ENCODE measurements at regions not wholly inside any gene's neighbourhood (a gene's known extent, or its start where the extent isn't known, plus 50 kb on each side); places are given as distances from the start of the nearest gene placed in this dataset.

DNA sequence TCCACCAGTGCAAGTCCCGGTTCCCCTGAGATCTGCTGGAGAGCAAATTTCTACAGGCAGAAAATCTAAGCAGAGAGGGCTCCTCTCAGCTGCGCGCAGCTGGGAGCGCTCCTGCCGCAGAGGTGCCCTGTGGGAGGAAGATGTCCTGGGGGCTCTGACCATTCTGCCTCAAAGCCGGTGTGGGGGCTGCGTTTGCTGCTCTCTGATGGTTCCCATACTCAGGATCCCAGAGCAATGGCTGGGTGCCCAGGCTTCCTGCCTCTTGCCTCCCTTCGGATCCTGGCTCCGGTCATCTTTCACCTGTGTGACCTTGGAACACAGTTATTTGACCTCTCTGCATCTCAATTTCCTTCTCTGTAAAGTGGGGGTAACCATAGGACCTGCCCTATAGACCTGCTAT, 434.2 kb downstream of the ZNF521 start:
- DNase-seq, result no peak

DNA sequence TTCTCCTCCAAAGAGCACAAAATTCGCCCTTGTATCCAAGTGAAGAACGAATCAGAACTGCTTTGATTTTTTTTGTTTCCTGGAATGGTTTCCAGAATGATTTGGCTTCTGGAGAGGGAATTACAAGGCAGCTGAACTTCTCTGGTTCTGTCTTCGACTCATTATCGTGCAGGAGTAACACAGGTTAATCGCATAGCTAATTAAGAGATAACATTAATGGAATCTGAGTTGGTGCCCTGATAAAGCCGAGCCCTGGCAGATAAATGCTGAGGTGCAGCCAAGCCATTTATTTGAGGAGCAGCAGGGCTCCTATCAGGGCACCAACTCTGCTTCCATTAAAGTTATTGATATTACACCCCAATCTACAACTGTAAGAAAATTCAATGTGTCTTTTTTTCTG, 433.7 kb downstream of the ZNF521 start:
- DNase-seq, result no peak

DNA sequence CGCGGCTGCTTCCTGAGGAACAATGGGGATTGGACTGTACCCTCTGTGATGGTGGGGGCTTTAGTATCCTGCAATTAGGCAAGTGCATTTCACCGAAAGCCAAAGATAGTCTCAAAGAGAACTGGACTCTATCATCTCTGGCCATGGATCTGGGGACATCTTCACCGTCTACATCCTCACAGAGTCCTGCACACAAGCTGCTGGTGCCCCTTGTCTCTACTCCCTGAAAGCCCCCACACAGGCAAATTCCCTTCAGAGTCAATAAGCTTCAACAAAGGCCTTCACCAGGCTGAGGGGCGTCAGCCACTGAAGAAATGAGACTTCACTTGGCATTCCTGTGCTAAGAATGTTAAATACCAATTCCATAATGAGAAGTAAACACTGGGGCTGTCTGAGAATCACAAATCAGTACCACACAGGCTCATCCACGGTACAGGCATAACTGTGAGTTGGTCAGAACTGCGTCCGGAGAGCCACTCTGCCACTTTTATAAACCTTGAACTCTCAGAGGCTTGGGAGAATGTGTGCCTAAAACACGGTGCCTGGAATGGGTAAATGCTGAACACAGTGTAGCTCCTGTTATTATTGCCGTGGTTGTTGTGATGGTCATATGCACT, 432.7 kb downstream of the ZNF521 start:
- DNase-seq, result no peak

DNA sequence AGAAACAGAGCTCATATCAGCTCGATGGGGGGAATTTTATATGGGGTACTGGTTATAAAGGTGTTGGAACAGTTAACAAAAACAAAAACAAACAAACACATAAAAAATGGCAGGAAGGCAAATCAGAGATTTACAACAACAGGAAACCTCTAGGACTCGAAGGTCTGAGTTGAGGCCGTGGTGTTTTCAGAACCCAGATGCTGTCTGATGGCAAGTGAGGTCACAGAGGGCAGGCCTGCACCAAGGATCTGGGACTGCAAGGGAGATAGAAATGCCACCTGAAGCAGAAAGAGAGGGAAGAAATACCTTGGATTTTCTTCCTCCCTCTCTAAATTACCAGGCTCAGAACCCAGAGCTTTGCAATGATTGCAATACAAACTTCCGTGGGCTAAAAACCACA, 429.5 kb downstream of the ZNF521 start:
- no peak for DNase-seq

DNA sequence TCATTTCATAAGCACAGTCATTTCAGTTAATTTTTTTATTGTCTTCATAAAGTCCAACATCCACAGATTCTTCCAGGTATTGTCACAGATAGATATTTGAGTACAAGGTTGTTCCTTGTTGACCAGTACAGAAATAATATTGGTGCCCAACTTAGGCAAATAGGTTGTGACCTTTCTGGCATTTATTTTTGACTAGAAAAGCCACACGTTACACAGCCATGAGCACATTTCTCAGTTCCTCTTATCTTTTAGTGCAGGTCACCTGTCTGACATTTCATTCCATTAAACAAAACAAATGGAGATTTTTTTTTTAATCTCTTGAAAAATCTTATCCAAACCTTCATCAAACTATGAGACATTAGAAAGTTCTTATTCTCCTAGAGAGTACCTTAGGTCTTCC, 428.8 kb downstream of the ZNF521 start:
- no peak for DNase-seq

DNA sequence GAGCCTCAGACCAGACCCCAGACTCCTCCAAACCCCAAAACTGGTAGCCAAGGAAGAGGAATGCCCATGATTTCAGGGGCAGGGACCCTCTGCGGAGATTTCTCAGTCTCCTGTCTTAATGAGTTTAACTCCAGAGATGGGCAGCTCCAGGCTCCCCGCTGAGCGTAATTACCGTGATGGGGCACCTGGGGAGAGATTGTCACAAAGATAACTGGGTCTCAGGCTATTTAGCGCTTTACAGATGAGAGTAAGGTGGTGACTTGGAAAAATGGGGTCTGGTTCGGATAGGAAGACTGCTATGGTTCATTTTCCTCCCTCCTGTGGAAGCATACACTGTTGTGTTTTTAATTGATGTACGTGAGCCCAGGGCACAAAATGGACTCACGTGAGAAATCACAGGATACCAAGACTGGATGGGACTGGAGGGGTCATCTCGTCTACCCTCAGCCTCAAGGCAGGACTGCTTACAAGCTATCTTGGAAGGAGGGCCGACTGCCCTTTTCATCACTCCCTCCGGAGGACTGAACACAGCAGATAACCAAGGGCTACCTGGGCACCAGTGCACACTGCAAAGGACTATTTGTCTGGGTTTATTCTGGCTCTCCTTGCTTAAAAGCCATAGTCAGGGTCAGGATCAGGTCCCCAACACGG, 427.8 kb downstream of the ZNF521 start:
- no peak for DNase-seq

DNA sequence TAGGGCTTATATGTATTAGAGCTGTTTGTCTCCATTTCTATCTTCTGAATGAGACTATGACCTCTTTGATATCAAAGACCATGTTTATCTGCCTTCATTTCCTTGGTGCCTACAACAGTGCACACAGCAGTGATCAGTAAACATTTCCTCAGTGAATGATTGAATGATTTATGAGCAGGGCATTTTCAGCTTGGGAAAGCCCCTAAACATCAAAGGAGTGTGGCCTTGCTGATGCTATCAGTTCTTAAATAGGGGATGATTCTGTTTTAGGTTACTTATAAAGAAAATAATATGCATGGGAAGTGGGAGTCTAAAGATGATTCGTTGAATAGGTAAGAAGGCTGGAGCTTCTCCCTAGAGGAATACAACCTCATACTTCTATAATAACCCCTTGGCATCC, 425.3 kb downstream of the ZNF521 start:
- DNase-seq, result no peak

DNA sequence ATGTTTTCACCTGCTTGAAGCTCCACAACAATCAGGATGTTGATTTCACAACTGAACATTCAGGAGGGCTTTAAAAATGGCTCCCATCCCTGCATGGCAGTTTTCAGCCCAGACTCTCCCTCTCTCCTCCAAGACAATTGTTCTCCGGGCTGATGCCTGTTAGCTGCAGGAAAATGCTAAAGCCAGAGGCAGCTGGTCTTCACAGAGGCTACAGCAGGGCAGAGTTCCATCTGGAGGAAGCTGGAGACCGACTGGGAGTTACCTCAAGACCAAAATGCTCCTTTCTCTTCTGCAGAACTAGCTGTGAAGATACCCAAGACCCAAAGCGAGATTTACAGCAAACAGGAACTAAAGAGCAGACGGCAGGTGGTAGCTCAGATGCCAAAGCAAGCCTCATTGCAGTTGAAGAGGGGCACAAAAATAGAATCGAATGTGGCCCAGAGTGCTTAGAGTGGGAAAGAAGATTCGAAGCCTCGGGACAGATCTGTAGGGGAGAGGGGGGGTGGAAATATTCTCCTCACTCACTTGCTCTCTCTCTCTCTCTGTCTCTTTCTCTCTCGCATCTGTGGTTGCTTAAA, 423.6 kb downstream of the ZNF521 start:
- no peak for DNase-seq

DNA sequence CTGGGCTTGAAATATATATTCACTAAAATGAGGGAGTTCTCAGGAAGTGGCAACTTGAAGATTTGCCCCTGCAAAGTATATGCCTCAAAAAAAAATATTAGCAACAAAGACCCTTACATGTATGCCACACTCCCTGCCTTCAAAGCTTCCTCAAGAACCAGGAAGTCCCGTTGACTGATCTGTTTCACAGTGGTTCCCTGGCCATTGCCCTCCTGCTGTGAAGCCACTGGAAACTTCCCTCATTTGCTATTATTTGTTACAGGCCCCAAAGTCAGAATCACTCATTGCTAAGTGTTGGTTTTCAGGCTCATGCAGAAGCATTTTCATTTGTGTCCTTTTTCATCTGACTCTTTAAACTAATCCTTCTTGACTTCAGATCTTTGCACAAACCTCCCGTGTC, 421.5 kb downstream of the ZNF521 start:
- DNase-seq, result no peak

DNA sequence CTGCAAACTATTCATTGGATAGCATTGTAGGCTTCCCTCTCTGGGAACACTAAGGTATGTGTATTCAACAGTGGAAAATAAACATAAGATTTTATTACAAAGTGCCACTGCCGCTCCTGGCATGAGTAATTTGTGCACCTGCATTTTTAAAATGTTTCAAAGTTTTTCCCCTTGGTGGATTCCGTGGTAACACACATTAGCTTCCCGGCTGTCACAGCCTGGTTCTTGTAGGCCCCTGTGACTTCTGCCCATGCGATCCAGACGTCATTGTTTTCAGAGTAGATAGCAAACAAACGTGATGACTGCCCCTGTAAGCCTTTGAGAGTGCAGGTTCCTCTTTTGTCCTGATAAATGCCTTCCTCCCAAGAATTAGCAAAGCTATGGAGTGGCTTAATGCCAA, 421.0 kb downstream of the ZNF521 start:
- DNase-seq, result no peak

DNA sequence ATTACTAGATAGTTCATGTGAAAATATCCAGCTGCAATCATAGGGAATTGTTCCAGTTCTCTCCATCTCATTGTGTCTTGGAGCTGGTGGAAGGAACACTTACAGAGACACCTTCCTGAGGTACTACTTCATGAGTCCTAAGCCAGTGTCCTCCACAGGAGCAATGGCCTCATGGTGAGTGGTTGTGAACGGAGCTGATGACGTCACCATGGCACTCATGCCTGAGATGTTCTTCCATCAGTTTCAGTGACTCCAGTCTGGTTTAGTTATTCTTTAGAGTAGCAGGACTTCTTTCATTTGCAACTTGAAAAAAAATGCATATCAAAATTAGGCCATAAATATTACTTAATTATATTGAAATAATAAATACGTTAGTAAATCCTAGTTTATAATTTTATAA, 418.6 kb downstream of the ZNF521 start:
- DNase-seq, result no peak

DNA sequence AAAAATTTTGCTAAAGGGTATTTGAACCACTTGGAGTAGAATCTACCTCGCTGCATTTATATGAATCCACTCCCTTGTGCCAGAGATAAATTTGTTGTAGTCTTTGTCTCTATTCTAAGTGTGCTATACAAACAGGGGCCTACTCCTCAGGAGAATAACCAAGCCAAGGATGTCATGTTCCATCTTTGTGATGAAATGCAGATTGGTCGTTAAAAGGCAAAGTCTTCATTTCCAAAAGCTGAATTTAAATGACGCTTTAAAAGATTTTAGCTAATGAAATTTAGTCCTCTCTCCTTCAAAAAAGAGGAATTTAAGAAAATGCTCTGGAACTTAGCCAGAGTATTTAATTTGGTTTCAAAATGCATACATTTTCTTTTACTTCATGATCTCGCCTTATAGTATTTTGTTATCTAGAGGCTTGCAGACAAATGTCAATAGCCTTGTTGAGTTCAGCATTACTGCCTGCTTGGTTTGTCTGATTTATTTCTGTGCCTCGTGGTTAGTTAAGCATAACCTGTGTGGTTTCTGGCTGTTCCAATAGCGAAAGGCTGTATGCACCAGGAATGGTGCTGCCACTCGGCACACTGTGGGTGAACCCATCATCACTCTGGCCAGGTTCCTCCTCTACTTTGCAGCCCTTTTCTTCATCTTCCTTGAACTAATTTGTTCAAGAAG, 417.6 kb downstream of the ZNF521 start:
- DNase-seq, result no peak

DNA sequence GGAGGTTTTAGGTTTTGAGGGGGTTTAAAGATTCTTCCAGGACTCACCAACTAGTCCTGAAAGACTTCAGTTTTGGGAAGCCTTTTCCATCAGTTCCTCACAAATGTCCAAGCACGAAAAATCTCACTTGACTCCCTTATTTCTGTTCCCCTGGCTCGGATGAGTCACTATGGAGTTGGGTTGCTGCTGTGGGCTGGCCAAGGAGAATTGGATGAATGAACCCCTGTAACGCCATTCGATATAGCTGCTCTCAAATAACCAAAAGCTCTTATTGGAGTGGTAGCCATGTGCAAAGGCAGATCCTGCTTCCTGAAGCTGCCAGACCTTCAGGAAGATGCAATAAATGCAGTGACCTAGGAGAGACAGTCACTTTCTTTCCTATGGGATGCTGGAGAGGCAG, 417.0 kb downstream of the ZNF521 start:
- no peak for DNase-seq

DNA sequence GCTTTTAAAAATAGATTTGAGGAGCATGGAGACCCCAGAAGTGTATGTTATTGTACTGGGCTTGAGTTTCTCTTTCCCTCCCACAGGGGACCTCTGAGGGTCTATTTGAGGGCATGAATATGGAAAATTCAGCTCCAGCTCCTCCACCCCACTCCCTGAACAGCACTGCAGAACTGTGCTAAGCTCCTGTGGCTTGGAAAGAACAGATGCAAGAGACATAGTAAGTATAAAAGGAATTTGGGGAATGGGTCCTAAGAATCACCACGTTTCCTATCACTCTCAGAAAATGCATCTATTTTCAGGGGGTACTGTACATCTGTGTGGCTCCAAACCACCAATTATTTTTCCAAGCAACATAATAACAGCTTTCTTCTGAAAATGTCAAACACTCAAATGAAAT, 416.1 kb downstream of the ZNF521 start:
- DNase-seq, result no peak

DNA sequence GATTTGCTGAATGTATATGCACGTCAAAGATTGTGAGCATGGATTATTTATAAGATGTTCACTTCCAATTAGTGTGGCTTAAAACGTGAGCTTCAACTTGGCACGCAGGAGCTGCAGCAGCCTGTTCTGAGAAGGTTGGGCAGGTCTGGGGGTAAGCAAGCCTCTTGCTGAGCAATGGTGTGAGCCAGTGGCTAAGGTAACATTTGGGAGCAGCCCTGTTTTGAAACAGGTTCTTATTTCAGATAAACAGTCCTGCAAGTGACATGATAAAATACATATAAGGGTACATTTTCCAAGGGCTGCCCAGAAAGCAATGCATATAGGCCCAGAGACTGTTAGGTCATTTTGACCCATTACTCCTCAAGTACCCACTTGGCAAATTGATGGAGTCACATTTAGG, 415.3 kb downstream of the ZNF521 start:
- no peak for DNase-seq

DNA sequence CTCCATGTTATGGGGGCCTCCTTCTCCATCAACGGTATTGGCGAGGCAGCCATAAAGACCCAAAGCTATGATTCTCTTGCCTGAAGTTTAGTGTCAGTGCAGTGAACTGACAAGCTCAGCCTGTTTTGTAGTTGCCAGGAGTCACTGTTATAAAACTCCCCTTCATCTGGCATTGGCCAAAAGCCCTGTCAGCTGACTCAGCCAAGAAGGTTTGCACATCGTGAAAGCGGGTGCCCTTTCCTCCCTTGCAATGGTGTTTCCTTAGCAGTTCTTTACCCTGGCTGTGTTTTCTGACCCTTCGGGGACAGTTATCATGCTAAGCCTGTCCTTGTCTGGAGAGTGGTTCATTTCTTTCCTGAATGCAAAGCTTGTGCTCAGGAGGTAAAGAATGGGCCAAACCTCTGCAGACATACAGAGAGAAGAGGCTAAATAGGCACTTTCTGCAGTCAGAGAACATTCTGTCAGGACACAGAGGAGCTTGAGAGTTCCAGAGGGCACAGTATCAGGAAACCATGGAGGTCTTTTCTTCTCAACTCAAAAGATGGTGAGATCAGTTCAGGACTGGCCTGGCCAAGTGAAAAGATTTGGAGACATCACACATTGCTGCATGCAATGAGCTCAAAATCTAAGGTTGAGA, 414.2 kb downstream of the ZNF521 start:
- no peak for DNase-seq

DNA sequence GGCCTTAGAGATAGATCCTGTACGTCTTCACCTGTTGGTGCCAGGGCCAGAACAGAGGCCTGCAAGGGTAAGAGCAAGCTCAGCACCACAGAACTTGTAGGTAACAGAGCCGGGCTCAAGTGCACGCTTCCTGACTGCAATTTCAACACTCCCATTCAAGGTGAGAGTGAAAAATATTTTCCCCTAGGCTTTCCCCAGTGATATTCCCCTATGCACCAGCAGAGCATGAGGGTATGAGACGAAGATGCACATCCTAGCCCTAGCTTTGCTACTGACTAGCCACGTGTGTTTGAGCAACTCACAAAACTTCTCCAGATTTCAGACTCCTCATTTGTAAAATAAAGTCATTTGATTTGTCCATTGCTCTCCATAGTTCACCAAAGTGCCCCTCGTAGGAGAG, 411.6 kb downstream of the ZNF521 start:
- no peak for DNase-seq

DNA sequence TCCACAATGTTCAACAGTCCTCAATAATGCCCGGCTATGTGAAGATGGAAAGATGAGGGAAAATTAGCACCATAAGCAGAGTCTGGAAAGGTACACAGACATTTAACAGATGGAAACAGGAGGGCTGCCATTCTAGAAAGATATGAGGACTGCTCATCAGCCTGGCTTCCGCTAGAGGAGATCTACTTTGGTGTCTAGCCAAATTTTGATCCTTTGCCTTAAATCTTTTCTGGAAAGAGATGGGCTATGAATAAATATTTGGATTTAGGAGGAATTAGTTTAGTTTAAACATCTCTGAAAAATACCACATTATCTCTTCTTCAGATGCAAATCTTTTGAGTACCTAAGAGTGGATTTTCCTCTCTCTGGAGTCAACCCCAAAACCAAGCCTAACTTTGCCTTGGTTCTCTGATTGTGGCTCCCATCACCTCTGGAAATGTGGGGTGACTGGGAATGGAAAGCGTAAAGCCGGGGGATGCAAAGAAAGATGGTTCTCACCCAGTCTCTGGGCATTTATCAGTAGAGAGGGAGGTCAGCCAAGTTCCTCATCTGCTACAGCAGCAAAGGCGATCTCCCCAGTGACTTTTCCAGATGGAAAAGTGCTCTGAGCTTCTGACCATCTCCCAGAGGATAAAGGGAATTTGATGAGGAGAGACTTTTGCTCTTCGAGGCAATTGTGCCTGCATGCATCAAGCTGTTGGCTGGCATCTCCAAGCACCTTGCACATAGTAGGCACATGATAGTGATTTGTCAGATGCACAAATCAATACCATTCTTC, 410.6 kb downstream of the ZNF521 start:
- DNase-seq, result no peak

DNA sequence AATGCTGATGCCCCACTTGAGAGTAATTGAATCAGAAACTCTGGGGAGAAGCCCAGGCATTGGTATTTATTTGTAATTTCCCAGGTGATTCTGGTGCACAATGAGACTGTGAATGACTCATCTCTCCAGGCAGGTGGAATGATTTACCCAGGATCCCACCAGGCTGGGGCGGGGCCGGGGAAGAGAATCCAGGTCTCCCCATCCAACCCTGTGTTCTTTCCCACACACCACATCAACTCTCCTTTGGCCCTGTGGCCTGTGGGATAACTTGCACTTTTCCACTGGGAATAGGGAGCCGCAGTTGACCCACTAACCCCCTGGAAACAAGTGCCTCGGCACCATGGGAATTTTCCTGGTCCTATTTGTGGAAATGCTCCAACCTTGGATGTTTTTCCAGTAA, 409.8 kb downstream of the ZNF521 start:
- DNase-seq, result no peak

DNA sequence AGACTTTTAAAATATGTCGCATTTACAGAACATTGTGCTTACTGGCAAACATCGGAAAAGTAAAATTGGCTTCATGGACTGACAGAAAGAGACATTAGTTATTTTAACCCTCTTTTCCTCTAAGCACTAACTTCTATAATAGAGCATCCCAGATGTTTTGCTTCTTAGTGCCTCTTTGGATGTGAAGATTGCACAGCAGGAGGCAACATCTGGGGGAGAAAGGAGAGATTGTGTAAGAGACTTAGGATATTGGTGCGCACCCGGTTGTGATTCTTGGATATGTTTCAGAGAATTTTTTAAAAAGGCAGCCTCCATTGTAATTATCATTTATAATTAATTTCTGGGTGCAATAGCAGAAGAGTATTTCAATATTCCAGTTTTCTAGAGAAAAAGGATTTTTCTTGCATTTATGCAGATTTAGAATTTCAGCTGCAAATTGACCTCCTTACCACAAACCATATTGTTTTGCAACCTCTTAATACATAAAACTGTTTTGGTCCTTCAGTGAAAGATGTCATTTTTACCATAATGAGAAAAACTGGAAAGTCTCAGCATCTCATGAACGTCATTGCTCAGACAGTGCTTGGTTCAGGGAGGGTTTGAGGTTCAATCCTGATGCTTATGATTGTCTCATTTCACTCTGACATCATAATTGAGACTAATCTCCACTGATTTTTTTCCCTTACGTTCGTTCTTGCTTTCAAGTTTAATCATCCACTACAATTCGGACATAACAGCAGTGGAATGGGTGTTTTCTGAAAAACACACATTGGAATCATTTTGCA, 404.3 kb downstream of the ZNF521 start:
- no peak for DNase-seq

DNA sequence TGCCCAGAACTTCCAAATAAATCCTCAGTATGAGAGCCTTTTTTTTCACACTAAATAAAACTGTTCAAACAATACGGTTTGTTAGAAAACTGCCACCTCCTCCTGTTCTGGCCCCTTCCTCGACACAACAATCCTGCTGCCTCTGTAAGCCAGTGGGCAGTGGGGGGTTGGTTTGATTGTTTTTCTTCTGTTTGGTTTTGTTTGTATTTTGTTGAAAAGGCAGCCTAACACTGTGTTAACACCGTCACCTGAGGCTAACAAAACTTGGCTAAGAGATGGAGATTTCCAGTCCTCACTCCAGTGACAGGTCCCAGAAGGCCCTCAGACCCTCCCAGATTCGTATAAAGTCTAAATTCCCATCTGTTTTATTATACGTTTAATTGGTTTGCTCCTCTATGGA, 402.1 kb downstream of the ZNF521 start:
- DNase-seq, result no peak

DNA sequence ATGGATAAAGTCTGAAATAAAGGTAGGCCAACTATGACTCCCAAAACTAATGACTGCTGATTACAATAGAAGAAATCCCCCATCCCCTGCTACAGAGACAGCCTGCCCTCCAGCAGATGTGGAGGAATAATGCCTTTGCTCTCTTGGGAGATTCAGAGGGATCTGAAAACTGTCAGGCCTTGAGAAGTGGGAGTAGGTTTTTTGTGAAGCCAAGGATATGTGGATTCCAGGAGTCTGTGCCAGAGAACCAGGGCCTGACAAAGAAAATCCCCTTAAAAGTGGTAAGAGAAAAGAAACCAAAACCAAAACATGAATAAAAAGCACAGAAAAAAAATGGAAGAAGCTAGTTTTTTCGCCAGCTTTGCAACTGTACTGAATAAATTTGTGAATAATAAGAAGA, 397.6 kb downstream of the ZNF521 start:
- no peak for DNase-seq

All from NCI-H526 (cell line).